Ishikawa (cell line): ENCODE measurements at regions not wholly inside any gene's neighbourhood (a gene's known extent, or its start where the extent isn't known, plus 50 kb on each side); places are given as distances from the start of the nearest gene placed in this dataset.

ENCODE experiments used
- CEBPB ChIP-seq: IDR thresholded peaks from 2 replicates; pipeline ENCODE4 v1.6.1; 2012
- CREB1 ChIP-seq: IDR thresholded peaks from 2 replicates; pipeline ENCODE4 v1.6.1; 2012; ENCODE audit warnings: low read depth
- EGR1 ChIP-seq: IDR thresholded peaks from 2 replicates; pipeline ENCODE4 v1.6.1; 2012
- EP300 ChIP-seq: IDR thresholded peaks from 2 replicates; pipeline ENCODE4 v1.6.1; 2012; ENCODE audit warnings: borderline replicate concordance
- FOXM1 ChIP-seq: IDR thresholded peaks from 2 replicates; pipeline ENCODE4 v1.6.1; 2012; ENCODE audit warnings: low read depth, borderline replicate concordance
- NFIC ChIP-seq: IDR thresholded peaks from 2 replicates; pipeline ENCODE4 v1.6.1; 2012
- RAD21 ChIP-seq: IDR thresholded peaks from 2 replicates; pipeline ENCODE4 v1.6.1; 2012; ENCODE audit warnings: low read depth
- REST ChIP-seq: IDR thresholded peaks from 2 replicates; pipeline ENCODE4 v1.6.1; 2012; ENCODE audit warnings: low read depth, mild to moderate bottlenecking
- TAF1 ChIP-seq: IDR thresholded peaks from 2 replicates; pipeline ENCODE4 v1.6.1; 2012; ENCODE audit warnings: low read depth, mild to moderate bottlenecking
- TCF12 ChIP-seq: IDR thresholded peaks from 2 replicates; pipeline ENCODE4 v1.6.1; 2012; ENCODE audit warnings: low read depth
- TEAD4 ChIP-seq: IDR thresholded peaks from 2 replicates; pipeline ENCODE4 v1.6.1; 2012
- YY1 ChIP-seq: IDR thresholded peaks from 2 replicates; pipeline ENCODE4 v1.6.1; 2012; ENCODE audit warnings: low read depth
- ZBTB7A ChIP-seq: IDR thresholded peaks from 2 replicates; pipeline ENCODE4 v1.6.1; 2012; ENCODE audit warnings: low read depth
- TF ChIP-seq, protein P1 (sequence below): IDR thresholded peaks from 2 replicates; pipeline ENCODE4 v1.6.1; 2012
- TF ChIP-seq, protein P2 (sequence below): IDR thresholded peaks from 2 replicates; pipeline ENCODE4 v1.6.1; 2012

DNA sequence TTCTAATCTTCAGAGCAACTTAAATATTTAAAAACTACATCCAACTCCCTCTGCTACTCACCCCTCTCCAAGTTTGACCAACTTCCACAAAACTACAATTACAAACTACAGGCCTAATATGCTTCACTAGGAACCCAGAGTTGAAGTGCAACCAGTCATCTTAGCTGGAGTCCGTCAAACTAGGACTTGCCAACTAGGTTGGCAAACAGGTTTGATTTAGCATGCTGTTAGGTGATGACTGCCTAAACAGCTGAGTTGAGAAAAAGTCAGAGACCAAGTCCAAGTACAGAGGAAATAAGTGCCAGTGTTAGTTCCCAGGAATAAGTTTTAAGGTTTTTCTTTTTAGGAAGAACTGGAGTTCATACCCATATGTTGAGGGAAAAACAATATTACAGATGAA, 1109.0 kb downstream of the TUSC7 start:
- no peak for TF ChIP-seq CEBPB
- no peak for TF ChIP-seq TCF12
- TF ChIP-seq, protein P1, sequence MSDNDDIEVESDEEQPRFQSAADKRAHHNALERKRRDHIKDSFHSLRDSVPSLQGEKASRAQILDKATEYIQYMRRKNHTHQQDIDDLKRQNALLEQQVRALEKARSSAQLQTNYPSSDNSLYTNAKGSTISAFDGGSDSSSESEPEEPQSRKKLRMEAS: no peak
- no peak for TF ChIP-seq CREB1
- TF ChIP-seq YY1: no peak
- TF ChIP-seq FOXM1: no peak
- no peak for TF ChIP-seq EP300
- TF ChIP-seq, protein P2, sequence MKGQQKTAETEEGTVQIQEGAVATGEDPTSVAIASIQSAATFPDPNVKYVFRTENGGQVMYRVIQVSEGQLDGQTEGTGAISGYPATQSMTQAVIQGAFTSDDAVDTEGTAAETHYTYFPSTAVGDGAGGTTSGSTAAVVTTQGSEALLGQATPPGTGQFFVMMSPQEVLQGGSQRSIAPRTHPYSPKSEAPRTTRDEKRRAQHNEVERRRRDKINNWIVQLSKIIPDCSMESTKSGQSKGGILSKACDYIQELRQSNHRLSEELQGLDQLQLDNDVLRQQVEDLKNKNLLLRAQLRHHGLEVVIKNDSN: no peak
- no peak for TF ChIP-seq NFIC
- TF ChIP-seq TAF1: no peak
- TF ChIP-seq TEAD4: no peak
- no peak for TF ChIP-seq RAD21
- TF ChIP-seq EGR1: no peak
- TF ChIP-seq REST: no peak
- no peak for TF ChIP-seq ZBTB7A

DNA sequence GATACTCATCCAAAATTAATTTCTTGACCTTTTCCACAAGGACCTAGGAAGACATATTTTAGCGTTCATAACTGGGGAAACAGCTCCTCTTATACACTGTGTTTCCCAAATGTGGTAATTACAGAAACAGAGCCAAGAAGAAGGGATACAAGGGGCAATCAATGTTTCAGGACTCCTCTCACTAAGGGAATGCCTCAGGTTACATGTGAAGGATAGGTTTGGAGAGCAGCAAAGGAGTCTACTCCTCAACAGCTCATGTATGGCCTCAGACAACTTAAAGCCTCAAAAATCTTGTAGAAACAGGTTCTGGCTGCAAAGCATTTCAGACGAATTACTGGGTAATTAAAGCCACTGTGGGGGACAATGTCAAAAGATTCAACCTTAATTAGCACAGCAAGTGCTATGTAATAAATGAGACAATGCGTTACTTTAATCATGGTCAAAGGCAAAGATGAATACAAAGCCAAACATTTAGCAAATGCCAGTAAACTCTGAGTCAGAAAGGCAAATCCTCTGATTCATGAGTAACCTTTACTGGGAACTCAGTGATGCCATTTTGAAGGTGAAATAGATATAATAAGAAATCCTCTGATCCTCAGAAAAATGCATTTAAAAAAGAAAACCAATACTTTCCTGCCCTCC, 1111.2 kb downstream of the TUSC7 start:
- no peak for TF ChIP-seq TAF1
- TF ChIP-seq, protein P1: no peak
- no peak for TF ChIP-seq FOXM1
- TF ChIP-seq CEBPB: no peak

DNA sequence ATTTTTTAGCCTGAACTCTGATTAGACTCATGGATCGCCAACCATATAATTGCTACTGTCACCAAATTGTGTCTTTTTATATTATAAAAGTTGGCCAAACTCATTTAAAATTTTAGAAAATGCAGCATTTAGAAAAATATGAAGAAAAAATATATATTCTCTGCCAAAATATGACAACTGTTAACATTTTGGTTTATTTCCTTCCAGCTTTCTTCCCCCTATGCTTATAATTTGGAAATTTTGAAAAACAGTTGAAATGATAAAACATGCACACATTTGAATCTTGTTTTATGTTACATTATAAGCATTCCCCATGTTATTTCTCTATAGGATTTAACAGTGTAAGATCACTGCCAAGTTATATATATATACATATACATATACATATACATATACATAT, 1112.8 kb downstream of the TUSC7 start:
- TF ChIP-seq CEBPB (no peak), FOXM1 (no peak), YY1 (no peak), RAD21 (no peak), TAF1 (no peak), REST (no peak), TEAD4 (no peak), NFIC (no peak), EGR1 (no peak), ZBTB7A (no peak), EP300 (no peak)
- TF ChIP-seq, protein P1: no peak
- TF ChIP-seq, protein P2: no peak

DNA sequence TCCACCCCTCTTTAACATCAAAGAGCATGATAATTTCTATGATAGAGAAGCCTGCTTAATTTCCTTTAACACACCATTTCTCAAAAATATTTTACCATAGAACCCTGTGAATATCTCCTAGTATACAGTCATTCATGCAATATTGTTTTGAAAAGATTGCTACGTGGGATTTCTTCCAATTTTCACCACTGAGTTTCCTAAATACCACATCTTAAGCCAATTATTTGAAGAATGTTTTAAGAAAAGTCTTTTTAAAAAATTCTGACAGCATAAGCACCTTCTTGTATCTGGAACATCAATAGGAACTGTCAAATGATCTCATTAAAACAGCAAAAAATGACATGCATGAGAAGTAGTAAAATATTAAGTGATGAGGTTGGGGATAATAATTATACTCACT, 1126.7 kb downstream of the TUSC7 start:
- TF ChIP-seq TAF1: no peak

GRCh38 chr3:117837391-117837790, 1127.8 kb downstream of the TUSC7 start:
- TF ChIP-seq YY1: no peak
- TF ChIP-seq TAF1: no peak
- TF ChIP-seq, protein P2: no peak
- no peak for TF ChIP-seq RAD21

DNA sequence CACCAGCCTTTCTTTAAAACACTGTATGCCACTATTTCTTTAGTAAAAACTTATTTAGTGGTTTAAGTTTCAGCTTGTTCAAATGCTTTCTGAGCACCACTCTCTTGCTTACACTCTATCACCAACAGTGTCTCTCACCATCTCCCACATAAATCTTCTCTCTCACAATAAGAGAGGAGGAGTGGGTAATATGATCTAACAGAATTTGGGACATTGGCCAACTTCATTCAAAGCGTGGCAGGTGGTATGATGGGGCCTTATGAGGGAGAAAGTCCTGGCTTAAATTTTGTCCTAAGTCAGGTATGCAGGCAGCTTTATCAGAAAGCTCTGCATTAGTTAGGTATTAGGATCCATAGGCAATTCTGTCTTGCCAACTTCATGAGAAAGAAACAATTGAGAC, 1132.5 kb downstream of the TUSC7 start:
- TF ChIP-seq EP300 (peak; percentile 90), NFIC (peak; percentile 94), REST (no peak), YY1 (no peak), FOXM1 (peak; percentile 67; the same call in 1 of the 2 replicates), TEAD4 (peak; percentile 70), TCF12 (peak; percentile 87), CEBPB (no peak)
